ENCODE measurements at regions not wholly inside any gene's neighbourhood (a gene's known extent, or its start where the extent isn't known, plus 50 kb on each side); places are given as distances from the start of the nearest gene placed in this dataset.
A peak's percentile ranks its signal among the peaks of the same experiment; 100 is the strongest.

GRCh38 chr6:53432318-53433161 lies 83.8 kb upstream of the ELOVL5 start:
- no peak overlapping the region for H3K4me2 ChIP-seq (ENCODE audit: low read depth, low read length)
- no peak for DNase-seq
- TF ChIP-seq EZH2phosphoT487 (IDR thresholded peaks at IDR 0.05; ENCODE audit: low read length) (no peak), EZH2 (optimal IDR thresholded peaks at IDR 0.05; ENCODE audit: low read depth, low read length) (no peak), CTCF (IDR thresholded peaks at IDR 0.05; ENCODE audit: low read length) (no peak)

DNA sequence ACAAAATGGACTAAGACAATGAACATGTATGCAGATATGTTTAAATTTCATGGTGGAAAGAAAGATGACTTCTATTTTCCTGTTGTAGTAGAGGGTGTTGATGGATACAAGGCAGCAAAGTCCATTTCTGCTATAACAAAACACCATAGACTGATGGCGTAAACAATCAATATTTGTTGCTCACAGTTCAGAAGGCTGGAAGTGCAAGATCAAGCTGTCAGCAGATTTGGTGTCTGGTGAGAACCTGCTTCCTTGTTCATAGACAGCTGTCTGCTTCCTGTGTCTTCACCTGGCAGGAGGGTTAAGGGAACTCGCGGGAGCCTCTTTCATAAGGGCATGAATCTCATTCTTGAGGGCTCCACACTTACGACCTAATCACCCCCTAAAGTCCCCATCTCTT lies 83.0 kb upstream of the ELOVL5 start:
- Histone ChIP-seq H3F3A (ENCODE audit: insufficient read depth, low read length) (peaks cover 15% of the 10 kb centered on the region), H3K27me3 (replicated peaks; ENCODE audit: insufficient read depth, low read length) (no peaks in the 10 kb centered on the region), H3K79me2 (ENCODE audit: low read length) (no peaks in the 10 kb centered on the region), H3K9me3 (replicated peaks; ENCODE audit: insufficient read depth, low read length) (no peaks in the 10 kb centered on the region), H3K9ac (ENCODE audit: low read length) (no peak overlapping the region), H3K36me3 (replicated peaks; ENCODE audit: insufficient read depth, low read length) (no peaks in the 10 kb centered on the region), H4K20me1 (ENCODE audit: insufficient read depth, low read length) (no peaks in the 10 kb centered on the region), H3K27ac (ENCODE audit: low read length) (no peak overlapping the region), H3K9me2 (replicated peaks; ENCODE audit: insufficient read depth, low read length) (no peaks in the 10 kb centered on the region), H3K4me1 (ENCODE audit: low read length) (peaks cover 24% of the 10 kb centered on the region), H3K4me3 (ENCODE audit: low read length) (no peak overlapping the region), H3K4me2 (ENCODE audit: low read depth, low read length) (no peak overlapping the region), H2AFZ (ENCODE audit: low read length) (peak overlapping the region; percentile 7; the same call in 1 of the 2 replicates)
- peak; percentile 49 for DNase-seq
- TF ChIP-seq CTCF (IDR thresholded peaks at IDR 0.05; ENCODE audit: low read length) (no peak), EZH2phosphoT487 (IDR thresholded peaks at IDR 0.05; ENCODE audit: low read length) (no peak), EZH2 (optimal IDR thresholded peaks at IDR 0.05; ENCODE audit: low read depth, low read length) (no peak)

More at GRCh38 chr6:53432318-53433161, 83.8 kb upstream of the ELOVL5 start:
- Histone ChIP-seq H3K4me3 (ENCODE audit: low read length) (no peak overlapping the region), H4K20me1 (ENCODE audit: insufficient read depth, low read length) (no peaks in the 10 kb centered on the region), H3K9ac (ENCODE audit: low read length) (no peak overlapping the region), H3K36me3 (replicated peaks; ENCODE audit: insufficient read depth, low read length) (no peaks in the 10 kb centered on the region), H3K27me3 (replicated peaks; ENCODE audit: insufficient read depth, low read length) (no peaks in the 10 kb centered on the region), H3F3A (ENCODE audit: insufficient read depth, low read length) (peaks cover 14% of the 10 kb centered on the region), H2AFZ (ENCODE audit: low read length) (no peak overlapping the region), H3K79me2 (ENCODE audit: low read length) (no peaks in the 10 kb centered on the region), H3K4me1 (ENCODE audit: low read length) (peaks cover 30% of the 10 kb centered on the region), H3K9me2 (replicated peaks; ENCODE audit: insufficient read depth, low read length) (no peaks in the 10 kb centered on the region), H3K27ac (ENCODE audit: low read length) (no peak overlapping the region), H3K9me3 (replicated peaks; ENCODE audit: insufficient read depth, low read length) (no peaks in the 10 kb centered on the region)

DNA sequence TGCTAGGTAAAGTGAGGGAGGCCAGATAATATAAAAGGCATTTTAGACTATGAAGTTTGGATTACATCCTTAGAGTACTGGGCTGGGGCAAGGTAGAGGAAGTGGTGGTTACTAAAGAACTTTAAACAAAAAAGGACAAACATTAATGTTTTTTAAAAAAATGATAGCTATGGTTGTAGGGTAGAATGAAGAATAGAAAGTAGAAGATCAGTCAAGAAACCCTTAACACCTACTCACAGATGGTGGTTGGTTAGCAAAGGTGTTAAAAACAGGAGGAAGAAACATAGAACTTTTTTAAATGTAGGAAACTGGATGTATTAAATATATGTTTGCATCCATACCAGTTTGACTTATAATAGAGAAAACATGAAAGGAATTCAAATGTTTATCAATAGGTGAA lies 80.7 kb upstream of the ELOVL5 start:
- Histone ChIP-seq H3K27me3 (replicated peaks; ENCODE audit: insufficient read depth, low read length) (no peaks in the 10 kb centered on the region), H3K4me1 (ENCODE audit: low read length) (peaks cover 30% of the 10 kb centered on the region), H3K9me3 (replicated peaks; ENCODE audit: insufficient read depth, low read length) (no peaks in the 10 kb centered on the region), H3K4me2 (ENCODE audit: low read depth, low read length) (no peak overlapping the region), H3K27ac (ENCODE audit: low read length) (no peak overlapping the region), H2AFZ (ENCODE audit: low read length) (no peak overlapping the region), H3F3A (ENCODE audit: insufficient read depth, low read length) (peaks cover 16% of the 10 kb centered on the region), H3K4me3 (ENCODE audit: low read length) (no peak overlapping the region), H3K36me3 (replicated peaks; ENCODE audit: insufficient read depth, low read length) (no peaks in the 10 kb centered on the region), H4K20me1 (ENCODE audit: insufficient read depth, low read length) (no peaks in the 10 kb centered on the region), H3K79me2 (ENCODE audit: low read length) (no peaks in the 10 kb centered on the region), H3K9me2 (replicated peaks; ENCODE audit: insufficient read depth, low read length) (no peaks in the 10 kb centered on the region), H3K9ac (ENCODE audit: low read length) (no peak overlapping the region)
- no peak for TF ChIP-seq CTCF (IDR thresholded peaks at IDR 0.05; ENCODE audit: low read length)
- no peak for TF ChIP-seq EZH2 (optimal IDR thresholded peaks at IDR 0.05; ENCODE audit: low read depth, low read length)
- TF ChIP-seq EZH2phosphoT487 (IDR thresholded peaks at IDR 0.05; ENCODE audit: low read length), result no peak
- no peak for DNase-seq

All from MM.1S (cell line).